GM21717 (cell line): ENCODE measurements at regions not wholly inside any gene's neighbourhood (a gene's known extent, or its start where the extent isn't known, plus 50 kb on each side); places are given as distances from the start of the nearest gene placed in this dataset.
A peak's percentile ranks its signal among the peaks of the same experiment; 100 is the strongest.
"Not testable (repeated sequence)": the region's sequence is repeated elsewhere in the genome, so short reads cannot be mapped to it uniquely, and the experiment has no call there.

Experiments used
- ATAC-seq: cut with Tn5 transposase; IDR thresholded peaks from one replicate; pipeline ENCODE4 v1.9.1; 2021; ENCODE audit warnings: mild to moderate bottlenecking, moderate library complexity; ENCODE audit not compliant: unreplicated experiment

DNA sequence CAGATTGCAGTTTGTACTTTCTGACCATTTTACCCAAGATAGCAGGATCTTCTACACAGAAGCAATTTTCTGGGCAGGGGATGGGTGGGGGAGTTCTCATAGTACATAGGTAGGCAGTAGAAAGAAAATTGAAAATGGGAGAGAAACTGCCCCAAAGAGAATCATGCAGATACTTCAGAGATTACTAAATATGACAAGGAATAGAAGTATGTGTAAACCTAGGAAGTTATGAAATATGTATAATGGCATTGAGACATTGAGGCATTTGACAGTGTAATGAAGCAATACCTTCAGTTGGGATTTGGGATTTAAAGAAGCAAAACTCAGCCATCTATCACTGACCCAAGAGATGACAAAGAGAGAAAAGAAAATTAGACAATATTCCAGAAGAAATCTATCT lies 233.0 kb downstream of the PTN start:
- ATAC-seq: no peak

DNA sequence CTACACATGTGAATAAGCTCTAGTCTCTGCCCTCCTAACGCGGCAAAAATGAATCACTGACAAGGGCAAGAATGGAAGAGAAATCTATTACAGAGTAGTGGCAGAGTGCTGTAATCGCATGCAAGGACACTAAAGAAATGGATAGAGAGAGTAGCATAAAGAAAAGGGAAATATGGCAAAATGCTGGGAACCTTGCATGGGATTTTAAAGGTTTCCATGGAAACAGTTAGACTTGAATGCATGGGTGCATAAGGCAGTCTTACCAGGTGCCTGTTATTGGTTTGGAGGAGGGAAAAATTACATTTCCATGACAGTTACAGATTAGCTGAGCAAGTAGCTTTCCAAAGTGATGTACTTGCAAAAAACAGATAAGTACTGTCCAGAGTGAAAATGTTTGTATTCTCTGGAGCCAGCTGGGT lies 233.4 kb downstream of the PTN start:
- ATAC-seq: no peak

DNA sequence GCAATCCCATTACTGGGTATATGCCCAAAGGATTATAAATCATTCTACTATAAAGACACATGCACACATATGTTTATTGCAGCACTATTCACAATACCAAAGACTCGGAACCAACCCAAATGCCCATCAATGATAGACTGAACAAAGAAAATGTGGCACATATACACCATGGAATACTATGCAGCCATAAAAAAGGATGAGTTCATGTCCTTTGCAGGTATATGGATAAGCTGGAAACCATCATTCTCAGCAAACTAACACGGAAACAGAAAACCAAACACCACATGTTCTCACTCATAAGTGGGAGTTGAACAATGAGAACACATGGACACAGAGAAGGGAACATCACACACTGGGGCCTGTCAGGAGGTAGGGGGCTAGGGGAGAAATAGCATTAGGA lies 235.7 kb downstream of the PTN start:
- not testable (repeated sequence) for ATAC-seq

DNA sequence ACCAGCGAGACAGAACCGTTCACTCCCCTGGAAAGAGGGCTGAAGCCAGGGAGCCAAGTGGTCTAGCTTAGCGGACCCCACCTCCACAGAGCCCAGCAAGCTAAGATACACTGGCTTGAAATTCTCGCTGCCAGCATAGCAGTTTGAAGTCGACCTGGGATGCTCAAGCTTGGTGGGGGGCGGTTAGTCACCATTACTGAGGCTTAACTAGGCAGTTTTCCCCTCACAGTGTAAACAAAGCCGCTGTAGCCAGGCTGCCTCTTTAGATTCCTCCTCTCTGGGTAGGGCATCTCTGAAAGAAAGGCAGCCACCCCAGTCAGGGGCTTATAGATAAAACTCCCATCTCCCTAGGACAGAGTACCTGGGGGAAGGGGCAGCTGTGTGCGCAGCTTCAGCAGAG lies 235.1 kb downstream of the CHRM2 start:
- ATAC-seq: not testable (repeated sequence)

DNA sequence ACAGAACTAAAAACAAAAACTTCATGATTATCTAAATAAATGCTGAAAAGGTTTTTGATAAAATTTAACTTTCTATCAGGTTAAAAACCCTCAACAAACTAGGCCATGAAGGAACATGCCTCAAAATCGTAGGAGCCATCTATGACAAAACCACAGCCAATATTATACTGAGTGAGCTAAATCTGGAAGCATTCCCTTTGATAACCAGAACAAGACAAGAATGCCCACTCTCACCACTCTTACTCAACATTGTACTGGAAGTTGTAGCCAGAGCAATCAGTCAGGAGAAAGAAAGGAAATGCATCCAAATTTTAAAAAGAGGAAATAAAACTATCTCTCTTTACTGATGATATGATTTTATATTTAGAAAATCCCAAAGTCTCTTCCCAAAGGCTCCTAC lies 228.7 kb downstream of the CHRM2 start:
- ATAC-seq: no peak

DNA sequence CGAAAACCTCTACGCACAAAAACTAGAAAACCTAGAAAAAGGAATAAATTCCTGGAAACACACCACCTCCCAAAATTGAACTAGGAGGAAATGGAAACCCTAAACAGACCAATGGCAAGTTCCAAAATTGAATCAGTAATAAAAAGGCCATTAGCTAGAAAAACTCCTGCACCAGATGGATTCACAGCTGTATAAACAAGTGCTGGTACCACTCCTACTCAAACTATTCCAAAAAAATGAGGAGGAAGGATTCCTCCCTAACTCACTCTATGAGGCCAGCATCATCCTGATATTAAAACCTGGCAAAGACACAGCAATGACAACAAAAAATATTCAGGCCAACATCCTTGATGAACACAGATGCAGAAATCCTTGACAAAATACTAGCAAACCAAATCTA lies 228.2 kb downstream of the CHRM2 start:
- ATAC-seq: no peak

DNA sequence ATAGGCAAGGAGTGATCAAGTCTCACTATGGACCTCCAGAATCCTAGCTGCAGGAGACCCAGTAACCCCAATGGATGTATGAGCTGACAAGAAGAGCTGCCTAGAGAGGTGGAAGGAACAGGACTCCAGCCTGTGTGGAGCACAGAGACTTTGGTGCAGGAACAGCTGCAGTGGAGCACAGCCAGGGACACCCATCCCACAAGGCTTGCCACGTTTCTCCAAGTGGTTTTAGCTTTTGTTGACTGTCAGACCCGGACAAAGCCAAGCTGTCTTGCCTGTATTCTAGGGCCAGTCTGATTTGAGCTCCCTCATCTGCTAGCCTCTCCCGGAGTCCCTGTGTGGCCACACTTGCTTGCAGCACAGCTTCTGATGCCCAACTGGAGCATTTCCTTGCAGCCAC lies 224.7 kb downstream of the CHRM2 start:
- no peak for ATAC-seq

DNA sequence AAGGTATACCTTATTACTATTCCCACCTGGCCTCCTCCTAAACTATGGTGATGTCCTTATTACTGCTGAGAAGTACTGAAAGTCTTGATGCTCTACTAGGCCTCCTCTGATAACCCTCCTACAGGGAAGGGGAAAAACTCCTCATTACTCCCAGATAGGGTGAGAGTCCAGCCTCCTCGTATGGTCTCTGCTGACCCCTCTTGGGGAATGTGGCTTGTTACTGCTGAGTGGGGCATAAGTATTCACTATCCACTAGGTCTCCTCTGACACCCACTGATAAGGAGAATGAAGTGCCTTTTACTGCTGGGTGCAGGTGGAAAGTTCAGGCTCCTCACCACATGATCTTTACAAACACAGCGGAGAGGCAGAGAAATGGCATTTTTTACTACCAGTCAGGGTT lies 222.9 kb downstream of the CHRM2 start:
- ATAC-seq: no peak

DNA sequence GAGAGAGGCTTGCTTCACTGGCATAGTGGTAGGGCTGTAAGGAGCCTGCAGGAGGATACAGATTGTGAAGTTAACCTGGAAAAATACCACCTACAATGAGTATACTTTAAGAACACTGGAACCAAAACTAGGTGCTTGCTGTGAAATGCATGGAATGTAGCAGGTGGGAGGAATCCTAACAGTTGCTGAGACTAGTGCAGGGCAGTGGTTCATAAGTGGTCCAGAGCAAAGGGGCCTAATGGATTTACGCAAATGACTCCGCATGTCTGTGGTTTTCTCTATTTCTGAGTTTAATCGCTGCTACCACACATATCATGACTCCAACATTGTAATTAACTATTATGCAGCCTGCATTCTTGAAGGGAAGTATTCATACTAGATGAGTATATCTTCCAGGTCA lies 218.4 kb downstream of the CHRM2 start:
- ATAC-seq: no peak

DNA sequence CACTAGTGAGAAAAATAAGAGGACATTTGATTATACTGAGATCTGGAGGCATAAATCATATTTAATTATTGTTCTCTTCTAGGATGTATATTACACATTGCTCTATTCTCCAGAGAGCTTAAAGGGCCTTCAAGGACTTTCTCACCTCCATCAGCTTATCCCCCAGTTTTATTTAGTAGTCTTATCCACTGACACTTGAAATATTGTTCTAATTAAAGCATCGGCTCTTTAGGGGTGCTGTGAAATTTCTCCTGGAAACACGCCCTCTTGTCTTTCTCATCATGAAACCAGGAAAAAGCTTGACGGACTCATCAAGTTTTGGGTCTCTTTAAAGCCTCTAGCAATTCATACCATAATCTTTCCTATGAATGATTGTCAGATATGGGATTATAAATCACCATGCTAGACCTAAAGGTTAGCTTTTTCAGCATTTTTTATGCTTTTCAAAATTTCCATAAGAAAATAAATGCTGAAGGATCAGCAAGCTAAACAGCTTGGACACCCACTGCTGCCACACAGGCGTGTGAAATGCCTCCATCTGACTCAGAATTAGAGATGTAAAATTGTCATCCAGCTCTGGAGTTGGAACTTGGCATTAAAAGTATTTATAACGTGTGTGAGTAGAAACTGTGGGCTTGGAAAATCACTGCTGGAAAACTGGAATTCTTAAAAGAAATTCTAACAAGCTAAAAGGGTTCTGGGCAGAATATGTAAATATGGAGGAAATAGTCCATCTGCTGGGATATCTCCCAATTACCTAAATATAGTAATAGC lies 216.3 kb downstream of the CHRM2 start:
- no peak for ATAC-seq

DNA sequence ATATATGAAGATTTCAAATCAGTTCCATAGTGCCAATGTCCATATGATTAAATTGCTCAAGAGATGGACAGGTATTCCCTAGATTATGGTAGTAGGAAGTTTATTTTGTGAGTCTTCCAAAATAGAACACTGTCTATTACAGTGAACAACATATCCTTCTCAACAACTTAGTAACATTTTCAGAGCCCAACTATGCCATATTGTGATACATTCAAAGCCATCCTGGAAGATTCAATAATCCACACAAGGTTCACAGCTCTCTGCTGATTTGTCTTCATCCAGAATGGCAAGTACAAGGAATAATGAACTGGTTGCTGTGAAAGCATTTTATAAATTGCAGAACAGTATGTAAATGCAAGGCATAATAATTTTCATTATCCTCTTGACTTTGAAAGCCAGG lies 213.9 kb downstream of the CHRM2 start:
- no peak for ATAC-seq

DNA sequence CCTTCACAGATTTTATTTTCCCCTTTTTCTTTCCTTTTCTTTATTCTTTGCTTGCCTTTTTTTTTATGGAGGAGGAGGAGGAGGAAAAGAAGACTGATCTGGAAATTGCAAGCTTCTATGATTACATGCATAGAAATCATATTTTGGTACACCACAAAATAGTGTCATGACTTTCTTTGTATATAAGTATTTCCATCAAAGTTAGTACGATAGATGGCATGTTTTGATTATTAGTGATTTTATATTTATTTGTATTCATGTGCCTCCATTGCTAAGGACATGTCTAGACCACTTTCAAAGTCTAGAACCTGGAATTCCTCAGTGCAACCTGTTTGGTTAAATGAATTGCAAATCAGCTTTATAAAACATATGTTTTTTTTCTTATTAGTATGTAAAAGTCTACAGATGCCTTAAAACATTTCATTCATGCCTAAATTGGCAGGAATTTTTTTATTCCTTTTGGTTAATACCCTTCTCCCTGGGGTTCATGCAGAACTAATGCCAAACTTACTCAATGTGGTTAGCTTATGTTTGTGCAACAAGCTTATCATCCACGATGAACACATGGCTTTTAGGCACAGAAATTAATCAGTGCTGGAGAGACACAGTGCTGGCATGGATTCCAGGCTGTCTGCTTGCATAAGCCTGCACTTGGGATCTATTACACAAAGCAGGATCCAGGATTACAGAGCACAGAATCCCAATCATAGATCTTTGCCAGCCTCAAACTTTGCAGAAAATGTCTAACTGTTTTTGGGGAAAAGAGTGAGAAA lies 213.1 kb downstream of the CHRM2 start:
- no peak for ATAC-seq

DNA sequence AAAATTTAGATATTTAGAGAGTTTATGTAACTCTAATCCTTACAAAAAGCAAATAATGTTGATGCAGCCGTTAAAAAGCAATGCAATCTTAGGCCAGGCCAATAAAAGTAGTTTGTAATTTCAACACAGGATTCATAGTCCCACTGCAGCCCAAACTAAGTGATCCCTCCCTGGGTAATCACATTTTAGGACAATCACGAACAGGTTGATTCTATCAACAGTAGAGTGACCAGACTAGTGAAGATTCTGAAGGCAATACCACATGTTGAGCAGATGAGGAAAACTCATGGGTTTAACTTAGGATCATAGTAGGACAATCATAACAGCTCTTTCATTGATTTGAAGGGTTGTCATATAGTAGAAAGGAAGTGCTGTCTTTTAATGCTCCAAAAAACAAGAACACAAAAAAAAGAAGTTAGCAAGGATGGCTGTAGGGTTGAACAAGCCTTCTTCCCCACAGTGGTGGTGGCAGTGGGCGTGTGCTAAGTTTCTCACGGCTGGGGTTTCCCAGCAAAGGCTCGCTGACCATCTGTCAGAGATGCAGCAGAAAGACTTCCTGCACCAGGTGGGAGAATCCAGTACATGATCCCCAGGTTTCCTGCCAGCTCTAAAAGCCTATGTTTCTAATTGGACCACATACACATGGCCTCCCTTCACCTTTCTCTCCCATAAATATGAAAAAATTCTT lies 212.2 kb downstream of the CHRM2 start:
- peak; percentile 58 for ATAC-seq

DNA sequence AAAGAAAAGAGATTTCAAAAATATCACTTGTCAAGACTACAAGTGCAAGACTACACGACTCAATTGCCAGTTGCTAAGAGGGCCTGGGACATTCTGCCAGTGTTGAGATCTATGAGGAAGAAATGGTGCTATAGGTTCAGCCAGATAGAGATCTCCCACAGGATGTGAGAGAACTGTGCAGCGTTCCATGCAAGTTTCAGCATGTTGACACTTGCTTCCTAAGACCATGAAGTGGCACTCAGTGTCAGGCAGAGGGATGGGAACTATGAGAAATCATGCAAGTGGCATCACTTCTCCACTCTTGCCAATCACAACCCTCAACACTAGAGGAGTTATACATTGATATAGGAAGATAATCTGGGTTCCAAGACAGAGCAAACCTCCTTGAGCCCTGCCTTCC lies 210.3 kb downstream of the CHRM2 start:
- ATAC-seq: no peak

DNA sequence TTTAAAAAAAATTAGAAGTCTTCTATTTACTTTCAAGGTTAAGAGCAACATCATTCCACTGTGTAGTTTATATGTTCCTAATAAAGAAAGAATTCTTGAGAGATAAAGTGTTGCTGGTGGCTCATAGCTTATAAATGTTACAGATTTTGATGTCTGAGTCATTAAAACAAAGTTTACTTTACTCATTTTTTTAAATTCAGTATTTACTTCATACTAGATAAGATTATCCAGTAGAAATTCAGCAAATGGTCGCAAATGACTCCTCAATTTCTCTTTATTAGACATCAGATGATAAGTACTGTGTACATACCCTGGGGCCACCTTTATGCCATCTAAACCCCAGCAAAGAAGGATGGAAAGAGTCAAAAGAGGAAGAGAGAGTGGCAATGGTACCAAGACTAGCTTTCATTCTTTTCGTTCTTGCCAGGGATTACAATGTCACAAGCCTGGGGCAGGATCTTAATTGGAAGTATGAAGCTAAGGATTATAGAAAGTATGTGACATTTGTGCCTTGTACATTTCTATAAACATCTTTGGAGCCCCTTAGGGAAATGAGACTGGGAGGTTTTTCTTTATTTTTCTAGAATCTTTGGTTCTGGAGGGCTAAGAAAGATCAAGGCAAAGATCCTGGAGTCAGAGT lies 206.1 kb downstream of the CHRM2 start:
- ATAC-seq: no peak

DNA sequence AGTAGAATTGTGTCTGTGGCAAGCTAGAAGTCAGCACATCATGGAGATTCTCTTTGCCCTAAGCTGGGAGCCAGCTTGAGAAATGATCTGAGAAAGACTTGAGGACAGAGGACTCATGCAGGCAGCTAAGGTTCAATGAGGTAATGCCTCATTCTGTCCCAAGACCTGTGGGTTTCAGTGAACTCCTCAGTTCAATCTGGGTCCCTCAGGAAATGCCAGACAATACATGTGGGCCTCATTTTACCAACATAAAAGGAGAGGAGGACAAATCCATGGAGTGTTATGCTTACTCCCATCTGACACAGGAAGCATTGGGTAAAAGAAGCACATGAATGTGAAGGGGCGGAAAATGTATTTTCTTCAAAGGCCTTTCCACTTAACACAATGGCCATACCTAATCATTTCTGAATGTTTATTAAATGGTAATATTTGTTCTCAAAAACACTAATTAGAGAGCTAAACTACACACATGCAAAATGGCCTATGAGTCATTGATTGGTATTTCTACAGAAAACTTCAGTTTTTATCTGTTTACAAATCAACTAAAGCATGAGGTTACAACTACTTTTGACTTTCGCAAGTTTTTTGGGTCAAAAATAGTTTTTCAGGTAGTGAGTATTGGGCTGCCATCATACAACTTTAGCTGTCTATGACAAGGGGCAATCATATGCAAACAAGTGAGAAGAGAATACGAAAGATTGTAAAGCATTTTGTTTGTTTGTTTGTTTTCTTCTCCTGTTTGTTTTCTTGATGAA lies 205.3 kb downstream of the CHRM2 start:
- no peak for ATAC-seq
